ENCODE measurements at regions not wholly inside any gene's neighbourhood (a gene's known extent, or its start where the extent isn't known, plus 50 kb on each side); places are given as distances from the start of the nearest gene placed in this dataset.
"Not testable (repeated sequence)": the region's sequence is repeated elsewhere in the genome, so short reads cannot be mapped to it uniquely, and the experiment has no call there.

DNA sequence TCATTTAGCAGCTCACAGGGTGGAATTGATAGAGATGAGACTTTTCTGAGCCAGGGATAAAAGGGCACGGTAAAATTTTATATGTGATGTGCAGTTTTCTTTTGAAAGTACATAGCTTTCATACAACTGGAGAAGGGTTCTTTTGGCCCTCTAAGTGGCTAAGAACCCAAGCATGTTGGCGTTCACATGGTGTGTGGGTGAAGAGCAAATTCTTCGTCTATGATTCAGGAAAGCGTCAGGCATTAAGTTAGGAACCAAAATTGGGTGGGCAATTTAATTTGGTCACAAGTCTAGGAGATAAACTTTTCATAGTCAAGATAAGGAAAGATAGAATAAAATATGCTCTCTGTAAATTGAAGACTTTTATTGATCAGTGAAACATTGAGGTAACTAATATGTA, 153.9 kb downstream of the UTRN start:
- H3K9me3 ChIP-seq (ENCODE audit: low read length): no peaks in the 10 kb centered on the region
- no peaks in the 10 kb centered on the region for H3K36me3 ChIP-seq (ENCODE audit: insufficient read depth, low read length)

GRCh38 chr6:144441801-144442200, 156.7 kb downstream of the UTRN start:
- H2AFZ ChIP-seq (ENCODE audit: low read length); H3K27me3 ChIP-seq (ENCODE audit: insufficient read depth, low read length); H4K20me1 ChIP-seq (ENCODE audit: insufficient read depth, low read length); H3K79me2 ChIP-seq (ENCODE audit: insufficient read depth, low read length); H3K9me3 ChIP-seq (ENCODE audit: low read length); H3K4me1 ChIP-seq (ENCODE audit: insufficient read depth, low read length, severe bottlenecking); H3K9me2 ChIP-seq (ENCODE audit: low read depth, low read length); H3K36me3 ChIP-seq (ENCODE audit: insufficient read depth, low read length); H3K4me2 ChIP-seq (ENCODE audit: low read length); H3K27ac ChIP-seq (ENCODE audit: low read depth, low read length, poor library complexity, severe bottlenecking); H3K4me3 ChIP-seq (ENCODE audit: low read depth, low read length, poor library complexity, severe bottlenecking); H3K9ac ChIP-seq (ENCODE audit: low read length); H3F3A ChIP-seq (ENCODE audit: insufficient read depth, low read length): not testable (repeated sequence)

More for the DNA sequence above, 153.9 kb downstream of the UTRN start:
- Histone ChIP-seq H3K4me3 (ENCODE audit: low read depth, low read length, poor library complexity, severe bottlenecking) (no peak overlapping the region), H3K9ac (ENCODE audit: low read length) (no peak overlapping the region), H3K9me2 (ENCODE audit: low read depth, low read length) (no peaks in the 10 kb centered on the region), H3K27me3 (ENCODE audit: insufficient read depth, low read length) (no peaks in the 10 kb centered on the region), H3K27ac (ENCODE audit: low read depth, low read length, poor library complexity, severe bottlenecking) (no peak overlapping the region), H3K79me2 (ENCODE audit: insufficient read depth, low read length) (no peaks in the 10 kb centered on the region), H4K20me1 (ENCODE audit: insufficient read depth, low read length) (no peaks in the 10 kb centered on the region), H3K4me1 (ENCODE audit: insufficient read depth, low read length, severe bottlenecking) (no peaks in the 10 kb centered on the region), H2AFZ (ENCODE audit: low read length) (no peak overlapping the region), H3K4me2 (ENCODE audit: low read length) (no peak overlapping the region), H3F3A (ENCODE audit: insufficient read depth, low read length) (no peaks in the 10 kb centered on the region)
- no peak for TF ChIP-seq EZH2 (IDR thresholded peaks at IDR 0.05; ENCODE audit: borderline replicate concordance, low read length)
- no peak for TF ChIP-seq CTCF (IDR thresholded peaks at IDR 0.05; ENCODE audit: low read length)

GRCh38 chr6:144443157-144443556, 158.0 kb downstream of the UTRN start:
- Histone ChIP-seq H3F3A (ENCODE audit: insufficient read depth, low read length) (no peaks in the 10 kb centered on the region), H3K9ac (ENCODE audit: low read length) (no peak overlapping the region), H3K27ac (ENCODE audit: low read depth, low read length, poor library complexity, severe bottlenecking) (no peak overlapping the region), H4K20me1 (ENCODE audit: insufficient read depth, low read length) (no peaks in the 10 kb centered on the region), H3K4me2 (ENCODE audit: low read length) (no peak overlapping the region), H3K36me3 (ENCODE audit: insufficient read depth, low read length) (no peaks in the 10 kb centered on the region), H3K27me3 (ENCODE audit: insufficient read depth, low read length) (no peaks in the 10 kb centered on the region), H3K79me2 (ENCODE audit: insufficient read depth, low read length) (no peaks in the 10 kb centered on the region), H3K9me2 (ENCODE audit: low read depth, low read length) (no peaks in the 10 kb centered on the region), H3K4me1 (ENCODE audit: insufficient read depth, low read length, severe bottlenecking) (no peaks in the 10 kb centered on the region), H3K4me3 (ENCODE audit: low read depth, low read length, poor library complexity, severe bottlenecking) (no peak overlapping the region), H2AFZ (ENCODE audit: low read length) (no peak overlapping the region), H3K9me3 (ENCODE audit: low read length) (no peaks in the 10 kb centered on the region)
- TF ChIP-seq CTCF (IDR thresholded peaks at IDR 0.05; ENCODE audit: low read length): no peak
- TF ChIP-seq EZH2 (IDR thresholded peaks at IDR 0.05; ENCODE audit: borderline replicate concordance, low read length): no peak

DNA sequence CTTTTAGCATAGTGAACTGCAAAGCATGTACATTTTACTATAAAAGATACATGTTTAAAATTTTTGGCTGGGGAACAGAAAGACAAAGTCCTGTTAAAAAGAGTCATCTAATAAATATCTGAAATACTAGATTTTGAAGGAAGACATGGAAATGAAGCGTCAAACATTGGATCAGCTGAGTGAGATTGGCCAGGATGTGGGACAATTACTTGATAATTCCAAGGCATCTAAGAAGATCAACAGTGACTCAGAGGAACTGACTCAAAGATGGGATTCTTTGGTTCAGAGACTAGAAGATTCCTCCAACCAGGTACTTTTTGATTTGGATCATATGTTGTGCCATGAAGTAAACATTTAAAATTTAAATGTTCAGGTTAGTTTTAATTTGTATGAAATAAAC, 162.3 kb downstream of the UTRN start:
- Histone ChIP-seq H3K79me2 (ENCODE audit: insufficient read depth, low read length) (no peaks in the 10 kb centered on the region), H4K20me1 (ENCODE audit: insufficient read depth, low read length) (no peaks in the 10 kb centered on the region), H3F3A (ENCODE audit: insufficient read depth, low read length) (no peaks in the 10 kb centered on the region), H3K9ac (ENCODE audit: low read length) (no peak overlapping the region), H3K4me2 (ENCODE audit: low read length) (no peak overlapping the region), H3K36me3 (ENCODE audit: insufficient read depth, low read length) (no peaks in the 10 kb centered on the region), H3K9me3 (ENCODE audit: low read length) (no peaks in the 10 kb centered on the region), H2AFZ (ENCODE audit: low read length) (no peak overlapping the region), H3K9me2 (ENCODE audit: low read depth, low read length) (no peaks in the 10 kb centered on the region), H3K27ac (ENCODE audit: low read depth, low read length, poor library complexity, severe bottlenecking) (no peak overlapping the region), H3K4me1 (ENCODE audit: insufficient read depth, low read length, severe bottlenecking) (no peaks in the 10 kb centered on the region), H3K4me3 (ENCODE audit: low read depth, low read length, poor library complexity, severe bottlenecking) (no peak overlapping the region), H3K27me3 (ENCODE audit: insufficient read depth, low read length) (no peaks in the 10 kb centered on the region)
- TF ChIP-seq CTCF (IDR thresholded peaks at IDR 0.05; ENCODE audit: low read length) (no peak), EZH2 (IDR thresholded peaks at IDR 0.05; ENCODE audit: borderline replicate concordance, low read length) (no peak)

Measured in OCI-LY1 (cell line).